Right atrium auricular region (tissue), 2 donors: ENCODE measurements at regions not wholly inside any gene's neighbourhood (a gene's known extent, or its start where the extent isn't known, plus 50 kb on each side); places are given as distances from the start of the nearest gene placed in this dataset.

Source experiments
- DNase-seq: peaks from one replicate; pipeline ENCODE4 v3.0.0-alpha.2; 2019; ENCODE audit warnings: low spot score
- H3K27ac ChIP-seq, 2 donors: fragments of 200-600 bp; sonication (generic); 1 replicate in 1 of 2; 2 replicates in 1 of 2; pipeline ENCODE4 v1.5.1; 2016 to 2019
- H3K27me3 ChIP-seq, 2 donors: fragments of 200-600 bp; sonication (generic); one replicate each; pipeline versions ENCODE4 v1.5.1 to v1.6.0; 2017 to 2019
- H3K36me3 ChIP-seq: fragments of 200-600 bp; sonication (generic); one replicate; pipeline ENCODE4 v1.5.1; 2016
- H3K4me1 ChIP-seq, 2 donors: fragments of 200-600 bp; sonication (generic); one replicate each; pipeline versions ENCODE4 v1.5.1 to v1.6.0; 2017 to 2019
- H3K4me3 ChIP-seq, 2 donors: fragments of 200-600 bp; sonication (generic); 1 replicate in 1 of 2; 2 replicates in 1 of 2; pipeline ENCODE4 v1.5.1; 2017 to 2019; ENCODE audit warnings: mild to moderate bottlenecking in 1 of 2, moderate library complexity in 1 of 2
- H3K9me3 ChIP-seq, 2 donors: fragments of 200-600 bp; sonication (generic); one replicate each; pipeline ENCODE4 v1.5.1; 2019
- CTCF ChIP-seq, 2 donors: fragments of 200-600 bp; sonication (generic); IDR thresholded peaks; one replicate each; pipeline ENCODE4 v1.5.1; 2019; ENCODE audit warnings: antibody characterized with exemption in 2 of 2

GRCh38 chr20:16801919-16802651, 53.9 kb downstream of the OTOR start:
- DNase-seq: peak; percentile 65
- no peaks in the 10 kb centered on the region for H3K4me1 ChIP-seq
- H3K4me3 ChIP-seq: no peak overlapping the region
- no peaks in the 10 kb centered on the region for H3K36me3 ChIP-seq
- TF ChIP-seq CTCF (IDR thresholded peaks at IDR 0.05): peak; percentile 64 to 87
- H3K27me3 ChIP-seq: no peaks in the 10 kb centered on the region
- H3K9me3 ChIP-seq: no peaks in the 10 kb centered on the region
- H3K27ac ChIP-seq: no peak overlapping the region

GRCh38 chr20:16802652-16802935, 54.4 kb downstream of the OTOR start:
- Histone ChIP-seq H3K4me1 (no peaks in the 10 kb centered on the region), H3K4me3 (no peak overlapping the region), H3K36me3 (no peaks in the 10 kb centered on the region), H3K27me3 (no peaks in the 10 kb centered on the region), H3K27ac (no peak overlapping the region), H3K9me3 (no peaks in the 10 kb centered on the region)
- DNase-seq: no peak
- TF ChIP-seq CTCF (IDR thresholded peaks at IDR 0.05): no peak

- H3K27me3 ChIP-seq: no peaks in the 10 kb centered on the region
- no peak for DNase-seq
- TF ChIP-seq CTCF (IDR thresholded peaks at IDR 0.05): peak; percentile 49 to 85
- no peak overlapping the region for H3K27ac ChIP-seq
- H3K4me1 ChIP-seq: no peaks in the 10 kb centered on the region
- H3K9me3 ChIP-seq: no peaks in the 10 kb centered on the region
- H3K4me3 ChIP-seq: no peak overlapping the region
- no peaks in the 10 kb centered on the region for H3K36me3 ChIP-seq
Measured at GRCh38 chr20:16803965-16804792, 56.0 kb downstream of the OTOR start.

- no peaks in the 10 kb centered on the region for H3K27me3 ChIP-seq
- H3K36me3 ChIP-seq: no peaks in the 10 kb centered on the region
- no peak for TF ChIP-seq CTCF (IDR thresholded peaks at IDR 0.05)
- H3K4me3 ChIP-seq: no peak overlapping the region
- H3K4me1 ChIP-seq: no peaks in the 10 kb centered on the region
- no peak for DNase-seq
- no peak overlapping the region for H3K27ac ChIP-seq
- H3K9me3 ChIP-seq: no peaks in the 10 kb centered on the region
Measured at GRCh38 chr20:16804793-16805187, 56.6 kb downstream of the OTOR start.

- Histone ChIP-seq H3K36me3 (no peaks in the 10 kb centered on the region), H3K4me3 (no peak overlapping the region), H3K27me3 (no peaks in the 10 kb centered on the region), H3K27ac (no peak overlapping the region), H3K9me3 (no peaks in the 10 kb centered on the region), H3K4me1 (no peaks in the 10 kb centered on the region)
- DNase-seq: no peak
- TF ChIP-seq CTCF (IDR thresholded peaks at IDR 0.05): no peak
Measured at GRCh38 chr20:16806061-16806460, 57.9 kb downstream of the OTOR start.
